AML-193 (cell line): ENCODE measurements at regions not wholly inside any gene's neighbourhood (a gene's known extent, or its start where the extent isn't known, plus 50 kb on each side); places are given as distances from the start of the nearest gene placed in this dataset.
"Not testable (repeated sequence)": the region's sequence is repeated elsewhere in the genome, so short reads cannot be mapped to it uniquely, and the experiment has no call there.

Source experiments
- DNase-seq, 2 experiments: peaks; one replicate each; lab custom pipeline; 2025; lab: John Stamatoyannopoulos, UW

DNA sequence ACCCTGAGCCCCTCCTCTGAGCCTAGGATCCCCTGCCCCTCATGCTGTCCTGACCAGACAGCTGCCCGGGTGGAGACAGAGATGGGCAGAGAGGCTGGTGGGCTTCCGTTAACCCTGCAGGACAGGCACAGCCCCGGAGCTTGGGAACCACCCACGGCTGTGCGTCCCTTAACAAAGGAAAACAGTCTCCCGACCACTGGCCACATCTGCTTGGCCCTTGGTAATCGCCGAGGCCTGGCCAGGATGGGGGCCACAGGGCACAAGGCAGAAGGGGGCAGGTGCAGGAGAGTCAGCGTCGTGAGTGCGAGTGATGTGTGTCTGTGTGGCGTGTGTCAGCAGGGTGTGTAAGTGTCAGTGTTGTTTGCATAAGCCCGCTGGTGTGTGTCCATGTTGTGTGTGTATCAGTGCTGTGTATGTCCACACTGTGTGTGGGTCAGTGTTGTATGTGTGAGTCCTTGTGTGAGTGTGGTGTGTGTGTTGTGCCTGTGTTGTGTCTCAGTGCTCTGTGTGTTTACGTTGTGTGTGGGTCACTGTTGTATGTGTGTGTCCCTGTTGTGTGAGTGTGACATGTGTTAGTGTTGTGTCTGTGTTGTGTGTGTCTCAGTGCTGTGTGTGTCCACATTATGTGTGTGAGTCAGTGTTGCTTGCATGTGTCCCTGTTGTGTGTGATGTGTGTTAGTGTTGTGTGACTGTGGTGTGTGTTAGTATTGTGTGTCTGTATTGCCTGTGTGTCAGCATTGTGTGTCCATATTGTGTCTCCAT is 369.5 kb downstream of the BRD1 start:
- no peak for DNase-seq

DNA sequence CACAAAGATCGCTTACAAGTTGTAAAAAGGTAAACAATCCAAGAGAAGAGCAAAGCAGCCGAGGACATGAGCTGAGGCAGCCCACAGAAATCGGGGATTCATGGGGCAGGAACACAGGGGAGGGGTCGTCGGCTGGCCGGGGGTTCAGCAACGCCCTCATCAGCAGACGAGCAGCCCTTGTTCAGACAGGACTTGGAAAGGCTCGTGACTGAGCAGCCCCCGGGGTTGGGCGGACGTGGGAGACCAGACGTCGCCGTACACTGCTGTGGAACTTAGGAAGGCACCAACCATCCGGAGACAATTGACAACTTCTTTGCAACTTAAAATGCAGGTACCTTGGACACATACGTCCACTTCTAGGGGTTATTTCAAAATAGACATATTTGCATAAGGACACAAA is 370.5 kb downstream of the BRD1 start:
- DNase-seq = no peak

DNA sequence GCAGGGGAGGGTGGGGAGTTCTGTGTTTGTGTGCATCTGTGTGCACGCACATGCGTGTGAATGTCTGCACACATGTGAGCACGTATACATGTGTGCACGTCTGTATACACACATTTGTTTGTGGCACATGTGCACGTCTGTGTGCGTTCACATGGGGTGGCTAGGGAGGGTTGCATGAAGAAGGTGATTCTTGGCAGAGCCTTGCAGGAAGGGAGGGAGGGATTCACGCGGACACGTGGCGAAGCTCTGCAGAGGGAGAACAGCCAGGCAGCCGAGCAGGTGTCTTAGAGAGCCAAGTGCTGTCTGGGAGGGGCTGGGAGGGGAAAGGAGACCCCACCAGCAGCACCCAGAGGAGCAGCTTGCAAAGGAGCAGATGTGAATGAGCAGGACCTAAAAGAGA is 372.1 kb downstream of the BRD1 start:
- no peak for DNase-seq

DNA sequence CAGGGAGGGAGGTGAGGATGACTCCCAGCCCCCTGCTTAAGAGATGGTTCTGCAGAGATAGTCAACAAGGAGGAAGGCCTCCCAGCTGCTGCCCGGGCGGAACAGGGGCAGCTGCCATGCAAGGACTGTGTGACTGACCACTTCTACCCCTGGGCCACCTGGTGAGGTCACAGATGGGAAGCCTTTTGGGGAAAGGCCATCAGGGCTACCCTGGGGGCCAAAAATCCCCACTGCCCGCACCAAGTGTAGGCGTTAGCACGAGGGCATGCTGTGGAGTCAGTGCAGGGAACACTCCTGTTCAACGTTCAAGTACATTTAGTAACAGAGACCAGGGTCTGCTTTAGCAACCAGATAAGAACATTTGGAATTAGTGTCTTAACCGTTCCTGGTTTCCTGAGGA is 372.9 kb downstream of the BRD1 start:
- DNase-seq = no peak

DNA sequence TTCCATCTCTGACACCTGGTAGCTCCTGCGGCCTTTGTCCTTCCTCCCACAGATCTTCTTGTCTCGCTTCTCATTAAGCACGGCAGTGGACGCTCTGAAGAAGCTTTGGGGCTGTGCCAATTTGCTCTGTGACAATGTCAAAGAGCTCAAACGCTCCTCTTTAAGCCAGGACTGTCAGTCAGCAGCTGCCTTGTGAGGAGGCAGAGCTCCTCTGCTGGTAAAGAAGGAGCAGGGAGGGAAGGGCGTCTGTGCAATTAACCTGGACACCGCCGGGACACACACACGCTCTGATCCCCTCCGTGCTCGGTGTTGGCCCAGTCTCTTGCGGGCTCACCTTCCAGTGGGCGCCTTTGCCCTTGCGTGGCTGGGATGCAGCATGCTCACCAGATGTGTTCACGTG is 373.9 kb downstream of the BRD1 start:
- DNase-seq = no peak

DNA sequence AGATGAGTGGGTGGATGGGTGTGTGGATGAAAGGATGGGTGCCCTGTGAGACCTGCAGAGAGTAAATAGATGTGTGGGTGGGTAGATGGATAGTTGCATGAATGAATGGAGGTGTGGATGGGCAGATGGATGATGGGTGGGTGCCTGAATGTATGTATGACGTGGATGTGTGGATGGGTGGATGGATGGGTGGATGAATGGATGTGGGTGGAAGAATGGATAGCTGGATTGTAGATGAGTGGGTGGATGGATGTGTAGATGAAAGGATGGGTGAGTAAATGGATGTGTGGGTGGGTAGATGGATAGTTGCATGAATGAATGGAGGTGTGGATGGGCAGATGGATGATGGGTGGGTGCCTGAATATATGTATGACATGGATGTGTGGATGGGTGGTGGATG is 374.7 kb downstream of the BRD1 start:
- not testable (repeated sequence) for DNase-seq

DNA sequence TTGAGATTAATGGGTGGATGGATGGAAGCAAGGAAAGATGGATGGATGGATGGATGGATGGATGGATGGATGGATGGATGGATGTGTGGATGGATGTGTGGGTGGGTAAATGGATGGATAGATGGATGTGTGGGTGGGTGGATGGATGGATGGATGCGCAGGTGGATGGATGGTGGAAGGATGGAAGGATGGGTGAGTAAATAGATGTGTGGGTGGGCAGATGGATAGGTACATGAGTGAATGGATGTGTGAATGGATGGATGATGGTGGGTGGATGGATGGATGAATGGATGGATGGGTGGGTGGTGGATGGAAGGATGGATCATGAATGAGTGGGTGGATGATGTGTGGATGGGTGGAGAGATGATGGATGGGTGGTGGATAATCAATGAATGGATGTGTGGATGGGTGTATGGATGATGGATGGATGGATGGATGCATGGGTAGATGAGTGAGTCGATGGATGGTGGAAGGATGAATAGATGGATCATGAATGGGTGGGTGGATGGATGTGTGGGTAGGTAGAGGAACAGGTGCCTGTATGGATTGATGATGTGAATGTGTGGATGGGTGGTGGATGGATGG is 375.2 kb downstream of the BRD1 start:
- DNase-seq = no peak

DNA sequence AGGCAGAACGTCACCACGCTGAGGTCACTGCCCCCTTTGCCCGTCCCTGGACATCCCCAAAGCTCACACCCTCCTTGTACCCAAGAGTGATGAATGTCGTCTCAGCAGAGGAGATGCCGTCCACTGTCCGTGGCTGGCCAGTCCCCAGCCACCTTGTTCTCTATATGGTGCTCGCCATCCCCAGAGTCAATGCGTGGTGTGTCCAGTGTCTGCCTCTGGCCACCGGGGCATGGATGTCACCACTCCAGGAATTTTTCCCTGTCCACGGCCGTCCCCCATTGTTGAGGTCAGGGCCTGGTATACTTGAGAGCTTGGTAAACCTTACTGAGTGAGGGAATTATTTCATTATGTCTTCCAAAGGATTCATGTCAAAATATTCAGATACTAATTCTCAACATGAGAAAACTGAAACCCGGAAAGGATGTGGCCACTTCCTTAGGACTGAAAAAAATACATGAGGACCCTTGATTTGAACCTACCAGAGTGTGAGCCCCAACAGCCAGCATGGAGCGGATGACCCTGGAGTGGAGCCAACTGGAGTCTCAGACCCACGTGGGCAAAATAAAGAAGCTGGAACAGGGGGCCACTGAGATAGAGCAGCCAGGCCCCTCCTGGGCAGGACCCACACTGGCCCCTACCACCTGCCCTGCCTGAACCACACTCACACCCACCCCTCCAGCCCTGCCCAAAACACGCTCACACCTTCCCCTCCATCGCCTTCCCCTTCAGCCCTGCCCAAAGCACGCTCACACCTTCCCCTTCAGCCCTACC is 376.4 kb downstream of the BRD1 start:
- DNase-seq = no peak

DNA sequence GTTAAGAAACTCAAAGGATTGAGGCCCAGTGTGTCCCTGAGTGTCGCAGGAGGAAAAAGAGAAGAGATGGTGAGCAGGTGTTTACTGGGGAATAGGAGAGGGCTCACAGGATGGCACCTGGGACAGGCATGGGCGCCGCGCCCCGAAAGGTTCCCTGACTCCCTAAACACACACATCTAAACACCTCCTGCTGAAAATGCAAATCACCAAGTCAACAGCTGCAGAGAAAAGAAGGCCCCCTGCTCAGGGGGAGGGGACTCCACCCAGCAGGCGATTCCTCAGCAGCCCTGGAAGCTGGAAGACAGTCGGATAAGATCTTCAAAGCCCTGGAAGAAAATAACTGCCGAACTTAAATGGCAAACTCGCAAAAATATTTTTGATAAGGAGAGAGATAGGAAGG is 377.2 kb downstream of the BRD1 start:
- no peak for DNase-seq

DNA sequence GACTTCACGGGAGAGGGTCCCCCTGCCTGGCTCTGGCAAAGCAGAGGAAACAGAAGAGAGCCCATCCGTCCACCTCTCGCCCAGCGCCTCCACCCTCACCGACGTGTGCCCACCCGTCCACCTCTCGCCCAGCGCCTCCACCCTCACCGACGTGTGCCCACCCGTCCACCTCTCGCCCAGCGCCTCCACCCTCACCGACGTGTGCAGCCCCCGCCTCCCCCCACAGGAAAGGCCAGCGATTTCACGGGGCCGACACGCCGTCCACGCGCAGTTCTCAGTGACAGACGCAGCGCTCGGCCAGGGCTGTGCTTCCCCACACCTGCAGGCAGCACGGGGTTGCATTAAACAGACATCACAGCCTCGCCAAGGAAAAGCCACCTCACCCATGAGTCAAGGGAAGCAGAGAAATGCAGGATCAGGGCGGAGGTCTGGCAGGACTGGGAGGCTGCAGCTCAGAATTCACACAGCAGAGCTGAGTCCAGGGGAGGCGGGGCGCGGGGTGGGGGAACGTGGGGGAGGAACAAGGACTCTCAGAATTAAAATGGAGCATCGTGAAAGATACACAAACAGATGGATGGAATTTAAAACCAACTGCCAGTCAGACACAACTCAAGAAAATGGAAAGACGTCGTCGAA is 377.7 kb downstream of the BRD1 start:
- no peak for DNase-seq

DNA sequence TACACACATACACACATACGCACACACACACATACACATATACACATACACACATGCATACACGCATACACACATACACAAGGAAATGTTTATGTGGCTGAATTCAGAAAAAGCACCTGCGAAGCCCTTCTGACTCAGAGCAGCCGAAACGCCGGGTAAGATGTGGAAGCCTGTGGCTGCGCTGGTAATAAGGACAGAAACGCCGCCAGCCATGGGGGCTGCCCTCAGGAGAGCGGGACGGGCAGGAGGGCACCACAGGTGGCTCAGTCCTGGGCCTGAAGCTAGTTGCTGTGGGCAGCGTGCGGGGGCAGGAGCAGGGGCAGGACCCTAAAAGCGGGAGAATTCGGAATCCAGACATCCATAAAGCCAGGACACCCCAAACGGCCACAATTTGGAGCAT is 378.3 kb downstream of the BRD1 start:
- DNase-seq = no peak

DNA sequence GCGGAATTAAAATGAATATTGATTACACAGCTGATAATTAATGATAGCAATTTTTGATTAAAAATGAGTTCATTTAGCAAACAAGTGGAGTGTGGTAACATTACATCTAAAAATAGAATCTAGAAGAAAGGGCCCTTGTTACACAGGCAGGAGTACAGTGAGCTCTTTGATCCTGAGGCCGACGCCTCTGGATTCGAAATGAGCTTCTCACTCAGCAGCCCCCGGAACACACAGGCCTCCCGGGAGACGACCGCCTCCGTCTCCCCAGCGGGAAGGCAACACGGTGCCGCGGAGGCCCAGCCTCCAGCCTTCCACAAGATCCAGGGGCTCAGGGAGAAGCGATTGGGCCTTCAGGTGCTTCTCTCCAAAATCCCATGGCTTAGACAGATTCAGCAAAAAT is 379.1 kb downstream of the BRD1 start:
- DNase-seq = no peak

DNA sequence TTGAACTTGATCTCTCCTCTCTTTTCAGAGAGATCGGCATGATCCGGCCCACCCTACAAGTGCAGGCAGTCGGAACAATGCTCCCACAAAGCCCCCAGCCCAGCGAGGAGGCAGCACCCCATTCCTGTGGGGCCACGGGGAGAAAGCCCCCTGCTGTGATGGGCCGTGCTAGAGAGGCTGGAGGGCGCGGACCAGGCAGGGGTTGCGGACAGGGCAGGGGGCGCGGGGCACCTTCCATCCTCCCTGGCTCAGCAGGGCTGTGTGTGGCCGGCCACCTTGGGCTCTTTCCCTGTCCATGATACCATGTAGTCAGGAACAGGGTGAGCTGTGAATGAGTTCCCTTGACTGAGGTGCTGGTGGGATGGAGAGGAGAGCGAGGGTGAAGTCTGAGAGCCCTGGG is 379.8 kb downstream of the BRD1 start:
- no peak for DNase-seq

DNA sequence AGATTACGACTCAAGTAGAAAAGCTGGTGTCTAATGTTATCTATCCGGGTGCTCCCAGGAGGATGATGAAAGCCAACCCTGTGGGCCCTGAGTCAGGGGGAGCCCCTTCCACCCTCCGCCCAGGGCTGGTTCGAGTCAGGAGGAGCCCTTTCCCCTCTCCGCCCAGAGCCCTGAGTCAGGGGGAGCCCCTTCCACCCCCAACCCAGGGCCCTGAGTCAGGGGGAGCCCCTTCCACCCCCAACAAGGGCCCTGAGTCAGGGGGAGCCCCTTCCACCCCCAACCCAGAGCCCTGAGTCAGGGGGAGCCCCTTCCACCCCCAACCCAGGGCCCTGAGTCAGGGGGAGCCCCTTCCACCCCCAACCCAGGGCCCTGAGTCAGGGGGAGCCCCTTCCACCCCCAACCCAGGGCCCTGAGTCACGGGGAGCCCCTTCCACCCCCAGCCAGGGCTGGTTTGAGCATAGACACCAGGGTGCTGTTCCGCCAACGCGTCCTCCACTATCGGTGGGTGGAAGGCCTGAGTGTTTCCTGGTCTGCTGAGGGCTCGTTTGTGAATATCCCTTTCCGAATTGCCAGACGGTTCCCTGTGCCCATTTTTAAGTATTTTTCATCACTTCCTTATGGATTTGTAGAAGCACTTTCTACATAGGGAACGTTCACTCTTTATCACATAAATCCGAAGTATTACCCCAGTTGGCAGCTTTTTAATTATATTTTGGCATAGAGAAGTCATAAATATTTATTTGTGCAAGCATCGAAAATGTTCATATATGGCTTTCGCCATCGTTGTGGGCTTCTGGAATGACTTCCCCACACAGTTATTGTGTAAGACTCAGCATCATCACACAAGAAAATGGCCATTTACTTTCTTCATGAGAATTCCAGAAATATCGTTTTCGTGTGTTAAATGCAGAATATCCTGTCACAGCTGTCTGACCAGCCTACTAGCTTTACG is 380.6 kb downstream of the BRD1 start:
- no peak for DNase-seq

DNA sequence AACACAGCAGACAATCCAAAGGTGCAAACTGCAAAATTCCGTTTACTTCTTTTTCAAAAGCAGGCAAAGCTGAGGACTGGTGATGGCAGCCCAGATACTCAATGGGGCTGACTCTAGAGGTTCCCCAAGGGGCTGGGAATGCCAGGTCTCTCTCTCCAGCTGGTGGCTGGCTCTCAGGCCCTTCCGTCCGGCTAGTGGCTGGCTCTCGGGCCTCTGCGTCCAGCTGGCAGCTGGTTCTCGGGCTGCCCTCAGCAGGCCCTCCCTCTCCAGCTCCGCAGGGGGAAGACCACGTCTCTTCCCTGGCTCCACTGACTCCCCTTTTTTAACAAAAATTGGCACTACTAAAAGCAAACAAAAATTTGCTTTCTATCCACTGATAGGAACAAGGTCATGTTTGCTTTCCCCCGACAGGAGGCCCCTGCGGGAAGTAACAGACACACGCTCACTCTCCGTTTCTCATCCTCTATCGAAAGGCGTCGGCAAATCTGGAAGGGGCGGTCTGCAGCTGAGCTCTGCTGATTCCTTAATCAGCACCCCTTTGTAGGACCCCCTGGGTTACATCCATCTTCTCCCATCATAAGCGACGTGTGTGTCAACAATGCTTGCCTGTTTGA is 381.4 kb downstream of the BRD1 start:
- DNase-seq = no peak

DNA sequence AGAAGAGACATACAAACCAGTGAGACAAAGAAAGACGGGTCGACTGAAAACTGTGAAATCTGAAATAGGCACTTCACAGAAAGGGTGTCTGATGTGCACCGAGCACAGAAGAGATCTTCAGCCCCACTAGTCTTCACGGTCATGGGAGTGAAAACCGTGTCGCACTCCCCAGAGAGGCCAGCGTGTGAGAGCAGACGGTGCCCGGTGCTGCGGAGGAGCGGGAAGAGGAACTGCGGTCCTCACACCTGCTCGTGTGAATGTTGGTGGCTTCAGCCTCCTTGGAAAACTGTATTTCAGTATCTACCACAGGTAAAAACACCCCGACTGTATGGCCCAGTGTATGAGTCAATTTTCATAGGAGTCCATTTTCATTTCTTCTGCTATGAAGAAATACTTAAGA is 382.9 kb downstream of the BRD1 start:
- no peak for DNase-seq

DNA sequence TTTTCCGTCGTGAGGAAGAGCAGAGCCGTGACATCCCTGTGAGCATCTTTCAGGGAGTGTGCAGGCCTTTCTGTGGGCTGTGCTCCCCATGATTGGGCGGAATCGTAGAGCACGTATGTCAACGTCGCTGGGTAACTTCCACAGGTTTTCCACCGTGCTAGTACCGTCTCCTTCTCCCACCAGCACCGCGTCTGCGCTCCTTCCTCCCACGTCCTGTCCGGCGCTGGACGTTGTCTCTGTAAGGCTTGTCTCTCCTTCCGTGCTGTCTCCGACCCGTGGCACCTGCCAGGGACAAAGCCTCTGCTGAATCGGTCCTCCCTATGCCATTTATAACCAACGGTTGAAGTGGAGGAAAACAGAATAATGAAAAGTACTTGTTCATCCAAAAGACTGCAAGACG is 386.7 kb downstream of the BRD1 start:
- no peak for DNase-seq

DNA sequence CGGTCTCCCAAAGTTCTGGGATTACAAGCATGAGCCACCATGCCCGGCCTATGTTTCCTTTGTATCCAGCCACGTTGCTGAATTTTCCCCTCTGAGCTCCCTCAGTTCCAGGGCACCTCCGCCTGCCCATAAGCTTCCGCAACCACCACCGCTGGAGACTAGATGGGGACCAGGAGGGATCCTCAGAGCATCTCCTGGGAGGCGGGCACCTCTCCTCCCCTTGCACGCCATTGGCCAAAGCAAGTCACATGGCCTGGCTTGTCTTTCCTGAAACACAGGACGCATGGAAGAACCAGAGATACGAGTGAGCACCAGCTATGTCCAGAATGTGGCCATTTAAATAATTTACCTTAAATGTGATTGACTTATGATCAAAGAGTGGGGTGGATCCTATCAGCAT is 388.3 kb downstream of the BRD1 start:
- no peak for DNase-seq

DNA sequence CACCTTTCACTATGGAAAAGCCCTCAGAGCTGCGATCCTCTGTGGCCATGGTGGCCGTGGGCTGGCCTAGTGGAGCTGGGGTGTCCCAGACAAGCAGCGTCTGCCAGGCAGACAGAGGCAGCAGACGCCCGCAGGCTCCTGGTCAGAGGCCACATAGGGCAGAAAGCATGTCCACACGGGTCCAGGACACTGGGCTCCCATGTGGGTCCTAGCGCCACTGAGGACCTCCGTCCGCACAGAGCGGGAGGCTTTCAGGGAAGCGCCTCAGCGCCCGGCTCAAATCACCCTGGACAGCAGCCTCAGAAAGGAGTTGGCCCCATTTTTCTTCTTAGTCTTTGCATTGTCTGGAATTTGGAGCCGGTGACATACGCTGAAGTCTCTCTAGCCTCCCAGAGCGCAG is 389.7 kb downstream of the BRD1 start:
- no peak for DNase-seq

DNA sequence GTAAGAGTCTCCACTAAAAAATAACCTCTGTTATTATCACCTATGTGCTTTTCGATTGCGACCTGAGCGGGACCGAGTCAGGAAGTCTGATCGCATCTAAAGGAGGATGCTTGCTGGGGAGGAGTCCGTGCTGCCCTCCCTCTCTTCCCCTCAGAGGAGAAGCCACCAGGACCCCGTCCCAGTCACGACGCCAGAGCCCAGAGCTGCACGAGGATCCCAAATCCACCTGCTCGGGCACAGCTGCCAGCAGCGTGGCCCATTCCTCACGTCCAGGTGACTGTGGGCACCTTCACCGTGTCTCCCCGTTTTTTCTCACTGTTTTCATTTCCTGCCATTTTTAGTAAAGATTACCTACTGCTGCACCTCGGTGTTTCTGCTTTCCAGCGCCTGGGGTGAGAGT is 390.3 kb downstream of the BRD1 start:
- DNase-seq = no peak

DNA sequence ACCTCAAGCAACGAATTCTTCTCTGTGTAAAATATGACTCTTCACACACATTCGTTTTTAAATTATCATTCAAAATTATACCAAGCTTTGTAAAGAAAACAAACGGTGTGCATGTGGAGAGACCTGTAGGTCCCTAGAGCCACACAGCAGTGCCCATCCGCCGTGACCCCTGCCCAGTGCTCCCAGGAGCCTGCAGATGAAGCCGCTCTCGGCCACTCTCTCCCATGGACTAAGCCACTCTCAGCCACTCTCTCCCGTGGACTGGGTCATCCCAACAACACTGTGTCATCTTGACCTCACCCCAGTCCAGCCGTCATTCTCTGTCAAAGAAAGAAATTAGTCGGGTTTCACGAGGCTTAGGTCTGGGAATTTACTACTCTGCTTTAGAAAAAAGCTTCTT is 391.6 kb downstream of the BRD1 start:
- no peak for DNase-seq
